ENCODE measurements at regions not wholly inside any gene's neighbourhood (a gene's known extent, or its start where the extent isn't known, plus 50 kb on each side); places are given as distances from the start of the nearest gene placed in this dataset.

- Mint-ChIP-seq H3K27me3 (ENCODE audit: low read depth) (no peaks in the 10 kb centered on the region), H3K27ac (no peak overlapping the region), H3K9me3 (no peaks in the 10 kb centered on the region), H3K4me3 (no peak overlapping the region), H3K36me3 (ENCODE audit: insufficient read depth in 1 of 3, low read depth in 3 of 3) (no peaks in the 10 kb centered on the region), H3K4me1 (peaks cover 0 to under 1% of the 10 kb centered on the region in 2 experiments; a peak in 1 of 4 replicates)
- WGBS (ENCODE audit: extremely low coverage, insufficient read length, low lambda C conversion rate) = no CpG with 5 or more reads among the region's 5 CpGs
- Histone ChIP-seq H3K14ac (ENCODE audit: insufficient read depth, low read length) (no peak overlapping the region), H3K18ac (ENCODE audit: insufficient read length, low read depth, low read length) (no peak overlapping the region), H2AFZ (ENCODE audit: low read length) (no peak overlapping the region), H2BK5ac (ENCODE audit: insufficient read length, low read length) (no peak overlapping the region), H3K9me3 (ENCODE audit: control insufficient read depth, low read depth, low read length) (no peaks in the 10 kb centered on the region), H3K4me1 (ENCODE audit: insufficient read depth, low read length) (no peaks in the 10 kb centered on the region), H3K27me3 (ENCODE audit: insufficient read depth, low read length) (no peaks in the 10 kb centered on the region), H4K20me1 (ENCODE audit: control insufficient read depth, insufficient read depth, insufficient read length) (peaks cover 2% of the 10 kb centered on the region), H4K91ac (ENCODE audit: insufficient read length, low read depth, low read length) (no peak overlapping the region), H2BK120ac (ENCODE audit: low read depth, low read length, poor library complexity, severe bottlenecking) (no peak overlapping the region), H4K8ac (replicated peaks; ENCODE audit: insufficient read length, low read depth, low read length) (no peak overlapping the region), H3K4ac (ENCODE audit: low read depth, low read length) (no peak overlapping the region), H2BK15ac (ENCODE audit: low read depth, low read length) (no peak overlapping the region), H3K4me2 (ENCODE audit: insufficient read depth, insufficient read length, low read length) (no peak overlapping the region), H3K79me1 (ENCODE audit: insufficient read depth, low read depth, low read length, poor library complexity, severe bottlenecking) (no peaks in the 10 kb centered on the region), H2AK5ac (ENCODE audit: insufficient read length, low read length) (no peak overlapping the region), H2BK12ac (ENCODE audit: insufficient read length, low read depth, low read length) (no peak overlapping the region), H3K23ac (ENCODE audit: insufficient read length, low read depth, low read length) (no peak overlapping the region), H3K56ac (ENCODE audit: insufficient read length, low read depth, low read length) (no peak overlapping the region), H2BK20ac (ENCODE audit: low read depth, low read length, poor library complexity, severe bottlenecking) (no peak overlapping the region), H3K27ac (ENCODE audit: insufficient read length, low read depth, low read length) (no peak overlapping the region), H3T11ph (ENCODE audit: low read length) (no peak overlapping the region), H3K79me2 (ENCODE audit: insufficient read depth, low read length) (no peaks in the 10 kb centered on the region), H4K5ac (ENCODE audit: insufficient read length, low read depth, low read length) (no peak overlapping the region), H3K23me2 (ENCODE audit: insufficient read length, low read depth, low read length, poor library complexity, severe bottlenecking) (no peaks in the 10 kb centered on the region), H3K9ac (ENCODE audit: extremely low read depth, insufficient read length, low read length) (no peak overlapping the region)
- TF ChIP-seq, protein P1, sequence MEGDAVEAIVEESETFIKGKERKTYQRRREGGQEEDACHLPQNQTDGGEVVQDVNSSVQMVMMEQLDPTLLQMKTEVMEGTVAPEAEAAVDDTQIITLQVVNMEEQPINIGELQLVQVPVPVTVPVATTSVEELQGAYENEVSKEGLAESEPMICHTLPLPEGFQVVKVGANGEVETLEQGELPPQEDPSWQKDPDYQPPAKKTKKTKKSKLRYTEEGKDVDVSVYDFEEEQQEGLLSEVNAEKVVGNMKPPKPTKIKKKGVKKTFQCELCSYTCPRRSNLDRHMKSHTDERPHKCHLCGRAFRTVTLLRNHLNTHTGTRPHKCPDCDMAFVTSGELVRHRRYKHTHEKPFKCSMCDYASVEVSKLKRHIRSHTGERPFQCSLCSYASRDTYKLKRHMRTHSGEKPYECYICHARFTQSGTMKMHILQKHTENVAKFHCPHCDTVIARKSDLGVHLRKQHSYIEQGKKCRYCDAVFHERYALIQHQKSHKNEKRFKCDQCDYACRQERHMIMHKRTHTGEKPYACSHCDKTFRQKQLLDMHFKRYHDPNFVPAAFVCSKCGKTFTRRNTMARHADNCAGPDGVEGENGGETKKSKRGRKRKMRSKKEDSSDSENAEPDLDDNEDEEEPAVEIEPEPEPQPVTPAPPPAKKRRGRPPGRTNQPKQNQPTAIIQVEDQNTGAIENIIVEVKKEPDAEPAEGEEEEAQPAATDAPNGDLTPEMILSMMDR (conservative IDR thresholded peaks at IDR 0.05) = no peak
- DNase-seq = no peak
Observed at GRCh38 chr5:143572671-143573070, 169.2 kb upstream of the NR3C1 start.

Data from H9 (cell line).